Kidney (tissue), 13 donors: ENCODE measurements at regions not wholly inside any gene's neighbourhood (a gene's known extent, or its start where the extent isn't known, plus 50 kb on each side); places are given as distances from the start of the nearest gene placed in this dataset.

Experiments used
- DNase-seq, 5 donors: peaks; one replicate each; pipeline ENCODE4 v3.0.0-alpha.2; 2013 to 2020
- FAIRE-seq: peaks from 2 replicates; lab custom pipeline; 2012; peaks lifted over from hg19 to GRCh38; lab: Jason Lieb, UNC
- H3K27ac ChIP-seq, 2 donors: one replicate each; pipeline ENCODE4 v1.7.0; 2013; ENCODE audit warnings: low read depth in 2 of 2, low read length in 2 of 2, inconsistent platforms in 1 of 2
- H3K27me3 ChIP-seq: one replicate; pipeline ENCODE4 v1.7.1; 2013; ENCODE audit warnings: low read length, inconsistent platforms; ENCODE audit not compliant: control insufficient read depth, insufficient read depth
- H3K36me3 ChIP-seq, 3 donors: one replicate each; pipeline versions ENCODE4 v1.7.0 to v1.7.1; 2013; ENCODE audit warnings: low read length in 3 of 3, control low read depth in 1 of 3, inconsistent platforms in 1 of 3; ENCODE audit not compliant: insufficient read depth in 3 of 3, control insufficient read depth in 2 of 3
- H3K4me1 ChIP-seq, 3 donors: one replicate each; pipeline versions ENCODE4 v1.7.0 to v1.7.1; 2013; ENCODE audit warnings: low read length in 3 of 3, inconsistent platforms in 1 of 3, low read depth in 1 of 3; ENCODE audit not compliant: control insufficient read depth in 2 of 3, insufficient read depth in 2 of 3
- H3K4me3 ChIP-seq, 3 donors: one replicate each; pipeline versions ENCODE4 v1.7.0 to v1.8.1; 2013; ENCODE audit warnings: low read length in 3 of 3, control low read depth in 1 of 3, inconsistent platforms in 1 of 3
- H3K9ac ChIP-seq, 3 donors: one replicate each; pipeline versions ENCODE4 v1.7.0 to v1.7.1; 2013; ENCODE audit warnings: low read length in 3 of 3, control low read depth in 1 of 3, inconsistent platforms in 1 of 3
- H3K9me3 ChIP-seq, 3 donors: one replicate each; pipeline versions ENCODE4 v1.7.0 to v1.7.1; 2013; ENCODE audit warnings: low read length in 3 of 3, control low read depth in 1 of 3, inconsistent platforms in 1 of 3; ENCODE audit not compliant: control insufficient read depth in 2 of 3, insufficient read depth in 1 of 3
- intact Hi-C: fragments of 100-400 bp; cut with DNase I; formaldehyde crosslinking; loops from one replicate; pipeline ENCODE4 v1.11.1; 2022
- TF ChIP-seq, protein P1 (sequence below): IDR thresholded peaks from 3 replicates; pipeline ENCODE4 v1.5.1; 2012; ENCODE audit warnings: mild to moderate bottlenecking, moderate library complexity, borderline replicate concordance; ENCODE audit not compliant: insufficient read depth; ENCODE audit errors: extremely low read depth
- donor health status: control.
- donor health status: control.
- donor health status: control.
- donor health status: control.
- donor health status: control.
- donor health status: DM: yes; HTN: yes; CAD: no.
- donor health status: Normal renal cell carcinoma (clear cell type).

DNA sequence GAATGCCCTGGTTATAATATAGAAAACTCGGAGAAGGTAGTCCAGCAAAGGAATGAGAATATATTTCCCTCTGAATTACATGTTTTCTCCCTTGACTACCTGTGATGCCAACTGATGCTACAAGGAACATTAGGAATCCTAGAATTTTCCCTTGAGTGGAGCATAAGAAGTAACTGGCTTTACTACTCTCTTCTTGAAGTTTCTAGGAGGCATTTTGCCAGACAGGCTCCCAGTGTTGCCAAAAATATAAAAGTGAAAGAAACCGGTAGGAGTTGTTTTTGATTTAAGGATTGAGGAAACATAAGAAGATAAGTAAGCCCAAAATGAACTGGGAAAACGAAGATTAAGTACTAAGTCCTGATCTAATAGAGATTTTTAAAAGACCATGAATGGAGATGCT lies 693.4 kb downstream of the NOVA1 start:
- H3K9me3 ChIP-seq: no peaks in the 10 kb centered on the region
- no peak overlapping the region for H3K4me3 ChIP-seq
- TF ChIP-seq, protein P1, sequence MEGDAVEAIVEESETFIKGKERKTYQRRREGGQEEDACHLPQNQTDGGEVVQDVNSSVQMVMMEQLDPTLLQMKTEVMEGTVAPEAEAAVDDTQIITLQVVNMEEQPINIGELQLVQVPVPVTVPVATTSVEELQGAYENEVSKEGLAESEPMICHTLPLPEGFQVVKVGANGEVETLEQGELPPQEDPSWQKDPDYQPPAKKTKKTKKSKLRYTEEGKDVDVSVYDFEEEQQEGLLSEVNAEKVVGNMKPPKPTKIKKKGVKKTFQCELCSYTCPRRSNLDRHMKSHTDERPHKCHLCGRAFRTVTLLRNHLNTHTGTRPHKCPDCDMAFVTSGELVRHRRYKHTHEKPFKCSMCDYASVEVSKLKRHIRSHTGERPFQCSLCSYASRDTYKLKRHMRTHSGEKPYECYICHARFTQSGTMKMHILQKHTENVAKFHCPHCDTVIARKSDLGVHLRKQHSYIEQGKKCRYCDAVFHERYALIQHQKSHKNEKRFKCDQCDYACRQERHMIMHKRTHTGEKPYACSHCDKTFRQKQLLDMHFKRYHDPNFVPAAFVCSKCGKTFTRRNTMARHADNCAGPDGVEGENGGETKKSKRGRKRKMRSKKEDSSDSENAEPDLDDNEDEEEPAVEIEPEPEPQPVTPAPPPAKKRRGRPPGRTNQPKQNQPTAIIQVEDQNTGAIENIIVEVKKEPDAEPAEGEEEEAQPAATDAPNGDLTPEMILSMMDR: no peak
- no peak overlapping the region for H3K27ac ChIP-seq
- H3K36me3 ChIP-seq: no peaks in the 10 kb centered on the region
- no peaks in the 10 kb centered on the region for H3K4me1 ChIP-seq
- no peaks in the 10 kb centered on the region for H3K27me3 ChIP-seq
- FAIRE-seq: no peak
- DNase-seq: peak in 1 of 5 donors; percentile 21
- no peak overlapping the region for H3K9ac ChIP-seq
- intact Hi-C loops: no loop called here

DNA sequence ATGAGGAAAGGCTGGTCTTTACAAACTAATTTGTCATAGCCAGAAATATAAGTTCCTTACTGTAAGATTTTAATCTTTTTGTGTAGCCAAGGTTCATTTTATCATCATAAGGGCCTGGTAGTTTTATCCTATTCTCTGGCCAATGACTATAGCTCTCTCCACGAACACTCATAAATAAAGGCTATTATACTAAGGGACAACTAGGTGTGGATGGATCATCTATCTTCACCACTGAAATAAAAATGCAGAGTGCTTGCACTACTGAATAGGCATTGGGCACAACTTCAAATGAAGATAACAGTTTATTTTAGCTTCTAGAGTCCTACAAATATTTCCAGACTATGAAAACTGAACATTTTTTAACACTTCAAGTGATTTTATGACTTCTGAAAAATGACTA lies 698.6 kb downstream of the NOVA1 start:
- Histone ChIP-seq H3K27ac (no peak overlapping the region), H3K36me3 (no peaks in the 10 kb centered on the region), H3K27me3 (no peaks in the 10 kb centered on the region), H3K4me3 (no peak overlapping the region), H3K9me3 (no peaks in the 10 kb centered on the region), H3K9ac (no peak overlapping the region), H3K4me1 (no peaks in the 10 kb centered on the region)
- FAIRE-seq (no peak), DNase-seq (no peak)
- TF ChIP-seq, protein P1: no peak
- intact Hi-C loops: no loop called here

DNA sequence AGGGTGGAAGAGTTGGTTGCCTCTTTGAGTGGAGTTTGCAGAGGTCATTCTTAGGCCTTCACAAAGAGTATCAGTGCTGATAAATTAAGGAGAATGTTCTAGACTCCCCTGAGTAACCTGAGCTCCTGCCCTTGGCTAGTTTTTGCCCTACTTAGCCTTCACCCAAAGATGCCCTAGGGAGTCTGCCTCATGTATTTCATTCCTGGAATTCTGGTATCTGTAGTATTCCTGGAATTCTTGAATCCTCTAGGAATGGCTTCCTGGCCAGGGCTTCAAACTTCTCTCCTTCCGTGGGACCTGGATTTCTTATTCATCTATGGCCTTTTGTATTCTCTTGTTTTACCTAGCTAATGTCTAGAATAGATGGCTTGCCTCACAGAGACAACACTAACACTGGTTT lies 701.1 kb downstream of the NOVA1 start:
- TF ChIP-seq, protein P1: no peak
- no peaks in the 10 kb centered on the region for H3K4me1 ChIP-seq
- no peaks in the 10 kb centered on the region for H3K27me3 ChIP-seq
- H3K9me3 ChIP-seq: no peaks in the 10 kb centered on the region
- no peaks in the 10 kb centered on the region for H3K36me3 ChIP-seq
- H3K9ac ChIP-seq: no peak overlapping the region
- intact Hi-C loops: no loop called here
- no peak overlapping the region for H3K4me3 ChIP-seq
- DNase-seq (no peak), FAIRE-seq (no peak)
- H3K27ac ChIP-seq: no peak overlapping the region

DNA sequence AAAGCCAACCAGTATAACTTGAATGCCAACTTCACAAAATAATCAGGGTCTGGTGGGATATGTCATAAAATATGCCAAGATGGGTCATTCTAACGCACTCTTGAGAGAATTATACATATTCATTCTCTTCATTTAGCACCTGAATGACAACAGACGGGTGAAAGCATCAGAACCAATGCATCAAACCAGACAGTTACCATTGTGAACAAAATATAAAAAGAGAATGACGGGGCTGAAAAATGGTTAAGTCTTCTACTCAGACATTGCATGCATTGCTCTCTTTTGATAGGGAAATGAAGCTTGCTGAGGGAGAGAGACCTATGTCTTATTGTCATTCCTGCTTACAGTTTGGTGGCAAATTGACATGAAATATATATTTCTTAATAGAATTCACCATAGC lies 702.1 kb downstream of the NOVA1 start:
- intact Hi-C loops: no loop called here
- Histone ChIP-seq H3K4me1 (no peaks in the 10 kb centered on the region), H3K27me3 (no peaks in the 10 kb centered on the region), H3K9ac (no peak overlapping the region), H3K27ac (no peak overlapping the region), H3K9me3 (no peaks in the 10 kb centered on the region), H3K4me3 (no peak overlapping the region), H3K36me3 (no peaks in the 10 kb centered on the region)
- DNase-seq: no peak
- FAIRE-seq: no peak
- TF ChIP-seq, protein P1: no peak
